Inferior parietal cortex (tissue), 1 donor: ENCODE measurements at regions not wholly inside any gene's neighbourhood (a gene's known extent, or its start where the extent isn't known, plus 50 kb on each side); places are given as distances from the start of the nearest gene placed in this dataset.
"Not testable (repeated sequence)": the region's sequence is repeated elsewhere in the genome, so short reads cannot be mapped to it uniquely, and the experiment has no call there.

ENCODE experiments used
- DNase-seq: peaks from one replicate; pipeline ENCODE4 v3.0.0-alpha.2; 2016; ENCODE audit errors: extremely low spot score

- no peak for DNase-seq
Observed at GRCh38 chr21:19048098-19048672, 644.6 kb upstream of the TMPRSS15 start.

GRCh38 chr21:19049567-19049966, 646.0 kb upstream of the TMPRSS15 start:
- no peak for DNase-seq

- DNase-seq = no peak
Observed at GRCh38 chr21:19065164-19065563, 661.6 kb upstream of the TMPRSS15 start.

GRCh38 chr21:19076031-19076430, 672.4 kb upstream of the TMPRSS15 start:
- no peak for DNase-seq

GRCh38 chr21:19109694-19110093, 706.1 kb upstream of the TMPRSS15 start:
- no peak for DNase-seq

GRCh38 chr21:19119259-19119658, 715.7 kb upstream of the TMPRSS15 start:
- not testable (repeated sequence) for DNase-seq

GRCh38 chr21:19120591-19120990, 717.0 kb upstream of the TMPRSS15 start:
- DNase-seq = no peak

- no peak for DNase-seq
Observed at GRCh38 chr21:19122356-19122755, 718.8 kb upstream of the TMPRSS15 start.

- no peak for DNase-seq
Observed at GRCh38 chr21:19123053-19123452, 719.5 kb upstream of the TMPRSS15 start.

- no peak for DNase-seq
Observed at GRCh38 chr21:19123525-19123924, 719.9 kb upstream of the TMPRSS15 start.

- DNase-seq = no peak
Observed at GRCh38 chr21:19124691-19125090, 721.1 kb upstream of the TMPRSS15 start.

- DNase-seq = no peak
Observed at GRCh38 chr21:19130379-19131028, 726.9 kb upstream of the TMPRSS15 start.

- DNase-seq = no peak
Observed at GRCh38 chr21:19141511-19141910, 737.9 kb upstream of the TMPRSS15 start.

GRCh38 chr21:19145682-19146293, 742.2 kb upstream of the TMPRSS15 start:
- no peak for DNase-seq

- no peak for DNase-seq
Observed at GRCh38 chr21:19148056-19148455, 744.5 kb upstream of the TMPRSS15 start.

GRCh38 chr21:19171585-19171984, 768.0 kb upstream of the TMPRSS15 start:
- no peak for DNase-seq

- DNase-seq = no peak
Observed at GRCh38 chr21:19181604-19182140, 778.1 kb upstream of the TMPRSS15 start.

GRCh38 chr21:19197950-19198349, 794.4 kb upstream of the TMPRSS15 start:
- DNase-seq = no peak

GRCh38 chr21:19198801-19199200, 795.2 kb upstream of the TMPRSS15 start:
- no peak for DNase-seq

GRCh38 chr21:19218163-19218562, 814.6 kb upstream of the TMPRSS15 start:
- DNase-seq = no peak

GRCh38 chr21:19224090-19224489, 820.5 kb upstream of the TMPRSS15 start:
- no peak for DNase-seq

- no peak for DNase-seq
Observed at GRCh38 chr21:19228226-19228625, 824.6 kb upstream of the TMPRSS15 start.

- DNase-seq = not testable (repeated sequence)
Observed at GRCh38 chr21:19233841-19234240, 830.3 kb upstream of the TMPRSS15 start.
